ENCODE measurements at regions not wholly inside any gene's neighbourhood (a gene's known extent, or its start where the extent isn't known, plus 50 kb on each side); places are given as distances from the start of the nearest gene placed in this dataset.
"Not testable (repeated sequence)": the region's sequence is repeated elsewhere in the genome, so short reads cannot be mapped to it uniquely, and the experiment has no call there.

DNA sequence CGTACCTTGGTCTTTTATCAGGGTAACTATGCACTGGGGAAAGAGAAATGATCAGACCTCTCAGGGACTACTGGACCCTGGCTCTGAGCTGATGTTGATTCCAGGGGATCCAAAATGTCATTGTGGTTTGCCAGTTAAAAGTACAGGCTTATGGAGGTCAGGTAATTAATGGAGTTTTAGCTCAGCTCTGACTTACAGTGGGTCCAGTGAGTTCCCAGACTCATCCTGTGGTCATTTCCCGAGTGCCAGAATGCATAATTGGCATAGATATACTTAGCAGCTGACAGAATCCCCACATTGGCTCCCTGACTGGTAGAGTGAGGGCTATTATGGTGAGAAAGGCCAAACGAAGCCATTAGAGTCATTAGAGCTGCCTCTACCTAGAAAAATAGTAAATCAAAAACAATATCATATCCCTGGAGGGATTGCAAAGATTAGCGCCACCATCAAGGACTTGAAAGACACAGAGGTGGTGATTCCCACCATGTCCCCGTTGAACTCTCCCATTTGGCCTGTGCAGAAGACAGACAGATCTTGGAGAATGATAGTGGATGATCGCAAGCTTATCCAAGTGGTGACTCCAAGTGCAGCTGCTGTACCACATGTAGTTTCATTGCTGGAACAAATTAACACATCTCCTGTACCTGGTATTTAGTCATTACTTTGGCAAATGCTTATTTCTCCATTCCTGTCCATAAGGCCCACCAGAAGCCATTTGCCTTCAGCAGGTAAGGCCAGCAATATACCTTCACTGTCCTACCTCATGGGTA, 152.4 kb downstream of the THBS2 start:
- no peak for DNase-seq (ENCODE audit: low read depth in 2 of 2)

DNA sequence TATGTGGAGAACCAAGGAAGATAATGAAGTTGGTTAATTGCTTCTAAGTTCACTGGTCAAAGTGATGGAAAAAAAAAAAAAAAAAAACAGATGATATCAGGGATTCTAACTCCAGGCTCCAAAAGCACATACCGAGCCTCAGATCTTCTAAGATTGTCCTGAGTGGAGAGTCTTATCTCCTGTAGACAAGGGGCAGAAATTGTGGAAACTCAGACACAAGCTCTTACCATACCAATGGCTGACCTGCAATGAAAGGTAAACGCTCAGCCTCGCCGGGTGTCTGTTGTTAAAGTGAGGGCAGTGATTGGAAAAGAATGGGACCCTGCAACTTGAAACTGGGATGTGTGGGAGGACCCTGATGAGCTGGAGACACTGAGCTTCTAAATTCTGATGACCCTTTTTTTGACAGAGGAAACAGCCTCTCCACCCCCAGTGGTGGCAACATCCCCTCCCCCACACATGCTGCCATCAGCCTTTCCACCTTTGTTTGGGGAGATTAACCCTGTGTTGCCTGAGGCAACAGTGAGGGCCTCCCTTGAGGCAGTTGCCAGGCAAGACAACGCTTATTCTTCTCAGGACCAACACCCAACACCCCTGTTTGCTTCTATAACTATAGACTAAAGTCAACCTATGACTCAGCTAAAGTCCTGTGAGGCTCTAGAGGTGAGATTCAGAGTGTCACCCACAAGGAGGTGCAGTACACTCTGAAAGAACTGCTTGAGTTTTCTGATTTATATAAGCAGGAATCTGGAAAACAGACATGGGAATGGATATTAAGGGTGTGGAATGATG, 154.0 kb downstream of the THBS2 start:
- no peak for DNase-seq (ENCODE audit: low read depth in 2 of 2)

DNA sequence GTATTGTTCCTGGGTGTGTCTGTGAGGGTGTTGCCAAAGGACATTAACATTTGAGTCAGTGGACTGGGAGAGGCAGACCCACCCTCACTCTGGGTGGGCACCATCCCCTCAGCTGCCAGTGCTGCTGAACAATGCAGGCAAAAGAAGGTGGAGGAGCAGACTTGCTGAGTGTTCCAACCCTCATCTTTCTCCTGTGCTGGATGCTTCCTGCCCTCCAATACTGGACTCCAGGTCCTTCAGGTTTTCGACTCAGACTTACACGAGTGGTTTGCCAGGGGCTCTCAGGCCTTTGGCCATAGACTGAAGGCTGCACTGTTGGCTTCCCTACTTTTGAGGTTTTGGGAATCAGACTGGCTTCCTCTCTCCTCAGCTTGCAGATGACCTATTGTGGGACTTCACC, 155.0 kb downstream of the THBS2 start:
- not testable (repeated sequence) for DNase-seq (ENCODE audit: low read depth in 2 of 2)

DNA sequence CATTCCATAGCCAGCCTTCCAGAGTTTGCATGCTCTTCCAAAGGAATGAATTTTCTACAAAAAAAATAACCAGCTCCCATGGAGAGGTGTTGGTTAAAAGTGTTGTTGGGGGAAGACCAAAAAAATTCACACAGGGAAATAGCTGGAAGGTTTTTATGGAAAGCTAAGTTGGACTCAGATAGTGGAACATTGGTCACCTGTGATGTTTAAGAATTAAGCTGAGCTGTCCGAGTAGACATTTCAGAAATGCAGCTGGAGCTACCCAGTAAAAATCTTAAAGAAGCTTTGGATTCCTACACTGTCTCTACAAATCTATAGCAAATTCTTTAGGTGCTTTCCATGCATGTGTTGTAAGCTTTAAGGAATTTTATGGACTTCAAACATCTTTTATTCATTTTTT, 155.5 kb downstream of the THBS2 start:
- no peak for DNase-seq (ENCODE audit: low read depth in 2 of 2)

DNA sequence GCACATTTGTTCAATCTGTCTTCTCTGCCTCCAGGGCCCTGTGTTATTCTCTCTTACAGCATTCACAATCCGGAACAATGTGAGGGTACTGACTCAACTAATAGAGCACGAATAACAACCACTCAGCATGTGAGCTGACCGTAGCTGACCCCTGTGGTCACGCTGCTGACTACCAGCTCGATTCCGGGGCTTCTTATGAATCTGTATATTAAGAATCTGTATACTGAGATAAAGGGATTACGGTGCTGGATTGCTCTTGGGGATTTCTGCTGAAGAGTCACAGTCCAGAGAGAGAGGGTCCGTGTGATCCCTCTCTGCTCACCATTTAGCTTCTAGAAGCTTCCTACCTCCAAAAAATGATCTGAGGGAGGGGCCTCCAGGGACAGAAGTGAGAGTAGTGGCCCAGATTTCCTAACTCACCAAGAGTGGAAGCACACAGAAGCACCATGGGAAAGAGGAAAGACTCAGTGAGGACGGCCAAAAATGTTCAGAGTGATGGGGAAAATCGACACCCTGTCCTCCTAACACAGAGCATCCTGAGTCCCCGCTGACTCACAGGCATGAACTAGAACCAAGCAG, 156.2 kb downstream of the THBS2 start:
- DNase-seq (ENCODE audit: low read depth in 2 of 2) = no peak

DNA sequence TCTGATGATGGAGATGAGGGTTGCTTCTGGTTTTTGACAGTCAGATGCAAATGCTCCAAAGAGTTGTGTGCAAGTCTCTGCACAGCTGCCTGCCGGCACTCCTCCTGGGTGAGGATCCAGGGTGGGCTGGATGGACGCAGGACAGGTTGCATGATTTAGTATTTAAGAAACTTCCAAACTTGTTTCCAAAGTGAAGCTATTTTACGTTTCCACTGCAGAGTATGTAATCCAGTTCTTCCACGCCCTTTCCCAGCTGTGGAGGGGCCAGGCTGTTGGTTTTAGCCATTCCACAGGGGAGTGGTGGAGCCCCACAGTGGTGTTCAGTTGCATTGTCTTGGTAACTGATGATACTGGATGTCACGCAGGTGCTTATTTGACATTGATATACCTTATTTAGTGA, 157.3 kb downstream of the THBS2 start:
- no peak for DNase-seq (ENCODE audit: low read depth in 2 of 2)

DNA sequence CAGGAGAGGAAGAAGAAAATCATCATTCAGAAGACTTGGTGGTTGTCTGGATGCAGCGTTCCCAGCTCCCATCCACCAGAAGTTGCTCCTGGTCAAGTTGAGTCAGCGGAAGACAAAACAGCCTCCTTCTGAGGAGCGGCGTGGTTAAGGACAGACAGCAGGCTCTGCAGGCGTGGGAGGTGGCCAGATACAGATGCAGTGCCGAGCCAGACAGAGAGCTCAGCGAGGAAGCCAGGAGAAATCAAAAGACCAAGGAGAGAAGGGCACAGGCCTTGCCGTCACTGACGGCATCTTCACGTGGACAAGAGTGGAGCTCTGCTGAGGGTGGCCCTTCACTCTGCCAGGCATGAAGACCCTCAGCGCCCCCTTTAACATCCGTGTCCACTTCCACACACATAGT, 158.5 kb downstream of the THBS2 start:
- DNase-seq (ENCODE audit: low read depth in 2 of 2) = no peak

DNA sequence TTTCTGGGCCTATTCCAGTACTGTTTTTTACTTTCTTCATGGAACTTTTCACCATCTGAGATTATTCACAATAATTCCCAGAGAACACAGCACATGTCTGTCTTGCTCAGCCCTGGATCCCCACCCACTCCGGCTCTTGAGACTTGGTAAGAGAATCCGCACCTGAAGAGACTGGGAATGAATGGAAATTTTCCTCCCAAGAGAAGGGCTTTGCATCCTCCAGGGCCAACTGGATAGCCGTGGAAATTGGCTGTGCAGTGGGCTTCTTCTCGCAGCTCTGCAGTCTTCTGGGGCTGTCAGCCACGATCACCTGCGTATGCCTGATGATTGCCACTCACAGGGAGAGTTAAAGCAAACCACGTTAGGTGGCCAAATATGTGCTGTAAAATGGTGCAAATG, 159.1 kb downstream of the THBS2 start:
- no peak for DNase-seq (ENCODE audit: low read depth in 2 of 2)

DNA sequence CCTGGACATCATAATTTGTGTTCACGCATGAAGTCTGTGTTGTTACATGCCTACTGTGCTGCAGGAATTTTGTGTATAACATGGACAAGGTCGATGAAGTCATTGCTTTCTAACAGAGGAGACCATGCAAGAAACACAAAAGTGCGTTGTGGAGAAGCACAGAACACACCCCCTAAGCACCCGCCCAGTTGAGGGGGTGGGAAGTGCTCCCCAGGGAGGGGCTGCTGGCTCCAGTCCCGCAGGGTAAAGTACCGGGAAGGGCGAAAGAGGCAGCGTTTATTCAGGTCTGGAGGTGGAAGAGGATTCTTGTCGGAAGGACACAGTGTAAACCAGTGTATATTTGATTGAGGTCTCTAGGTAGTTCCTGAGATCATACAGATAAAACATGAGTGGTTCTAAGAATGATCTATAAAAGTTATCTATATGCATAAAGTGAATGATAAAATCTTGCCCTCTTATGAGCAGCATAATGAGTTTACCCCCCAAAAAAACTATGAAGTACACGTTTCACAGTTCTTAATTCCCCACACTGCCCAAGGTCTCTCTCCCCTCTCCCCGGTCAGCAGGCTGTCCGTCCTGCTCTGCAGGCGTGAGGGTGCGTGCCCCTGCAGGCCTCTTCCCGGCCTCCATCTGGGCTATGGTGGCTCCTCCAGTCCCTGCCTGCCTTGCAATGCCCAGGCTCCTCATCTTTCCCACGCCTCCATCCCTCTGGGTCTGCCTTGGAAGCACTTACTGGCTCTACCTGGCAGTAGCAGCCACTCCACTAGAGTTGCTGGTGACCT, 159.7 kb downstream of the THBS2 start:
- no peak for DNase-seq (ENCODE audit: low read depth in 2 of 2)

DNA sequence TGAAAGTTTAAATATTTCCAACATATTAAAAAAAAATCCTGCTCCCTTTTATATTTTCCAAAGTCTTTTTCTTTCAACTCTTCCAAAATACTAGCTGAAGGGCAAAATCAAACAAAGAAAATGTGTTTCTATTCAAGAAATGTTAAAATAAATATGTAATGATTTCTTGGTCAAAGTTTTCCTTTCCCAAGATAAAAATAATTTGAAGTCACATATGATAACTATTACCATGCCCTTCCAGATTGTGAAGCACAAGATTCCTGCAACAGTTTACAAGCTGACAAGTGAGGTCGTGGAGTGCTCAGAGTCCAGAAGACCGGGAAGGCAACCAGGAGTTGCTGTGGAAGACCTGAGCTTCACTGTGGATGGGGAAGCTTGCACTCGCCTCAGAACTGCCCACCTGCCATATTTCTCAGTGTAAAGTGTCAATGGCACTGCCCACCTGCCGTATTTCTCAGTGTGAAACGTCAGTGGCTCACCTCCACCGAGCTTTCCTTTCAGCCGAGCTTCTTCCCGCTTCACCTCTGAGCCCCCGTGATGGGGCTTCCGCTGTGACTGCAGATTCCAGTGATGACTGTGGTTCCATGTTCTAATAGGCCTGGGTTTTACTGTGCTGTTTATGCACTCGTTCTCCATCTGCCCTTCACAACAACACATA, 160.5 kb downstream of the THBS2 start:
- no peak for DNase-seq (ENCODE audit: low read depth in 2 of 2)

DNA sequence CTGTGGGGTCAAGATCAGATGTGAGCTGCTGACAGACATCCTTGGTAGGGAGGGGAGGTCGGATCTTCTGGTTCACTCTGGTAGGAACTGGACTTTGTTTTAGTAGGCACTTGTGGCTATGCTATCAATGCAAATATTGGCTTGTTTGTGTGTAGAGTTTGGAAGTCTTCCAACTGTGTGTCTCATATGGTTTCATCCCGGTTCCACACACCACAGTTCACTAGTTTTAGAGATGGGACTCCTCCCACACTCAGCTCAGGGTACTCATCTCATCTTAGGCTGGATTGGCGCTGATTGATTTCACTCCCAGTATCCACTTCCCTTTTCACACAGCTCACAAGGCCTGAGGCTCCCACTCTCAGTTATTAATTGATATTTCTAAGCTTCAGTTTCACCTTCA, 161.3 kb downstream of the THBS2 start:
- DNase-seq (ENCODE audit: low read depth in 2 of 2) = no peak

DNA sequence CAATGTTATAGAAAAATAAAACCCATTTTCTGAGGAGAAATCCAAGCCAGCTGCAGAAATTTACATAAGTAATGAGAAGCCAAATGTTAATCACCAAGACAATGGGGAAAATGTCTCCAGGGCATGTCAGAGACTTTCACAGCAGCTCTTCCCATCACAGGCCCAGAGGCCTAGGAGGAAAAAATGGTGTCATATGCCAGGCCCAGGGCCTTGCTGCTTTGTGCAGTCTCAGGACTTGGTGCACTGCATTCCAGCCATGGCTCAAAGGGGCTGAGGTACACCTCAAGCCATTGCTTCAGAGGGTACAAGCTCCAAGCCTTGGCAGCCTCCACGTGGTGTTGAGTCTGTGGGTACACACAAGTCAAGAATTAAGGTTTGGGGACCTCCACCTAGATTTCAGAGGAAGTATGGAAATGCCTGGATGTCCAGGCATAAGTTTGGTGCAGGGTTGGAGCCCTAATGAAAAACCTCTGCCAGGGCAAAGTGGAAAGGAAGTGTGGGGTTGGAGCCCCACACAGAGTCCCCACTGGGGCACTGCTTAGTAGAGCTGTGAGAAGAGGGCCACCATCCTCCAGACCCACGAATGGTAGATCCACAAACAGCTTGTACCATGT, 163.0 kb downstream of the THBS2 start:
- not testable (repeated sequence) for DNase-seq (ENCODE audit: low read depth in 2 of 2)

DNA sequence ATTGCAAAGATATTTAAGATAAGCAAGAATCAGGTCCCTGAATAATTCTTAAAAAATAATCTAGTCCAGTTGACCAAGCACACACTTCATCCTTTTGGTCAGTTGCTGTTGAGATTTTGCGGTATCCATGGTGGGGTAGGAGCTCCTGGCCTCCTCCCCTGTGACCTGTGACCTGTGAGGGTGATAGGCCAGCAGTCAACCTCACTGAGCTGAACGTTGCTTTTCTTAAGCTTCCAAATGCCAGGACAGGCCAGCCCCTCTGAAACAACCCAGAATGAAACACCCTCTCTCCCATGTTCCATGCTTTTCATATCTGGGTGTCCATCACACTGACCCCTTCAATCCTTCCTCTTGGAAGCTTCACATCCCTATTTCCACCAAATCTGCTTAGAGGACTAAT, 164.9 kb downstream of the THBS2 start:
- DNase-seq (ENCODE audit: low read depth in 2 of 2) = no peak

DNA sequence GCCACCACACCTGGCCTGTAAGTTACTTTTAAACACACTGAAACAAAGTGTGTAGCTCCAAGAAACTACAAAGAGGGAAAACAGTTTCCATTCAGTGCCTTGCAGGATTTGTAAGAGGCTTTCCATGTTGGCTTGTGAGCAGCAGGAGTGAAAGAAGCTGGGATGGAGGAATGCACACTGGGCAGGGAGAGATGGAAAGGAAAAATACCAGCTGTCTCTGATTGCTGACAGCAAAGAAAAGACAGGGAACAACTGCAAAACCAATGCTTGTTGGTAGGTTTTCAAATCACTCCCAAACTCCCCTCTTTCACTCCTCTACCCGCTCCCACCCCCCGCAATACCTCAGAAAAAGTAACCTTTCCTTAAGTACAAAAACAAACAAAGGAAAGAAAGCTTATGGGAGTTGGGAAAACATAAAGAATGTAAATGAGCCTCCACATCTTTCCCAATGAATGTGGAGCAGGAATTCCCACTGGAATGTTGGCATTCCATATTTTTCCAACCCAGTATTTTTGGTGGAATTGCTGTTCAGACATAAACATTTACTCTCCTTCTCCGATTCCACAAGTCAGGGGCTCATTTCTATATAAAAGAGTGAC, 166.1 kb downstream of the THBS2 start:
- no peak for DNase-seq (ENCODE audit: low read depth in 2 of 2)

DNA sequence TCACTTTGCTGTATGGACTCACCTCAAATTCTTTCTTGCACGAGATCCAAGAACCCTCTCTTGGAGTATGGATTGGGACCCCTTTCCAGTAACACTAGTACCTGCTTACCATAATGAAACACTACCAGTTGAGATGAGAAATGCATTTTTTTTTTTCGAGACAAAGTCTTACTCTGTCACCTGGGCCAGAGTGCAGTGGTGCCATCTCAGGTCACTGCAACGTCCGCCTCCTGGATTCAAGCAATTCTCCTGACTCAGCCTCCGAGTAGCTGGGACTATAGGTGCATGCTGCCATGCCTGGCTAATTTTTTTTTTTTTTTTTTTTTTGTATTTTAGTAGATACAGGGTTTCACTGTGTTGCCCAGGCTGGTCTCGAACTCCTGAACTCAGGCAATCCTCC, 167.0 kb downstream of the THBS2 start:
- not testable (repeated sequence) for DNase-seq (ENCODE audit: low read depth in 2 of 2)

DNA sequence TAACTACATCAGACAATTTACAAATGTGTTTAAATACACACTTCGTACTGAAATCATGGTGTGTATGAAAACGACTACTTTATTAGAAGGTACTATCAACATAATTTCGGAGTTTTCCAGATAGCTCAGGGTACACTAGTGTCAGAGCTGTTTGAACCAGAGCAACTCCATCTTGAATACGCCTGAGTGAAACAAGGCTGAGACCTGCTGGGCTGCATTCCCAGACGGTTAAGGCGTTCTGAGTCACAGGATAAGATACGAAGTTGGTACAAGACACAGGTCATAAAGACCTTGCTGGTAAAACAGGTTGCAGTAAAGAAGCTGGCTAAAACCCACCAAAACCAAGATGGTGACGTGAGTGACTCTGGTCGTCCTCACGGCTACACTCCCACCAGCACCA, 167.6 kb downstream of the THBS2 start:
- no peak for DNase-seq (ENCODE audit: low read depth in 2 of 2)

DNA sequence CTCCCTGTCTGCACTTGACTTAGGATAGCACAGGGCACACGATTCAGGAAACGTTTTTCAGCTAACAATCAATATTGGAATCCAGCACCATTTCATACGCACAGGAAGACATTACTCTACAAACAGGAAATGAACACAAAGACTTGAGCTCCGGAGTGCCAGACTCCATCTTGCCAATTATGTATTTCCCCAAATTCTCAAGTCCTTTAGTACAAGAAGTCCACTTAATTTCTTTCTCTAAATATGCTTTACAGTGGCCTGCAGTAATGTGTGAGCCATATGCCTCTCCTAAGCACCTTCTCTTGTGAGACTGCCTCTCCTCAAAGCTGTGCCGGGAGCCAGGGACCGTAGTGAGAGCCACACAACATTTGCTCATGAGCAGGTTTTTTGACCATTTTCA, 168.2 kb downstream of the THBS2 start:
- DNase-seq (ENCODE audit: low read depth in 2 of 2) = no peak

DNA sequence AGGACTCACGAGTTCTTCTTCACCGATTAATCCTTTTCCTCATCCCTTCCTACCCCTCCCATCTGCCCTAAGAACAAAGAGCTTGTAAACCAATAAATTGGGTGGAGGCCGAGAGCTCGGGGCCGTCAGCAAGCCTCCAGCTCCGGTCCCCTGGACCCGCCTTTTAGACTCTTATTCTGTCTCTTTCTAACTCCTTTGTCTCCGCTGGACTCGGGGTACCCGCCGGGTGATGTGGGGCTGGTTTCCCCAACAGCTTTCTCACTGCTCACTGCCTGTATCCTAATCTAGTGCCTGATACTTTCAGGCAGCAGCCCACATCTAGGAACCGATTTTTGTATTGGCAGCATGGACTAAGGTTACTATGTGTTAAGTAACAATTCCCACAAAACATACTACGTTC, 169.1 kb downstream of the THBS2 start:
- not testable (repeated sequence) for DNase-seq (ENCODE audit: low read depth in 2 of 2)

DNA sequence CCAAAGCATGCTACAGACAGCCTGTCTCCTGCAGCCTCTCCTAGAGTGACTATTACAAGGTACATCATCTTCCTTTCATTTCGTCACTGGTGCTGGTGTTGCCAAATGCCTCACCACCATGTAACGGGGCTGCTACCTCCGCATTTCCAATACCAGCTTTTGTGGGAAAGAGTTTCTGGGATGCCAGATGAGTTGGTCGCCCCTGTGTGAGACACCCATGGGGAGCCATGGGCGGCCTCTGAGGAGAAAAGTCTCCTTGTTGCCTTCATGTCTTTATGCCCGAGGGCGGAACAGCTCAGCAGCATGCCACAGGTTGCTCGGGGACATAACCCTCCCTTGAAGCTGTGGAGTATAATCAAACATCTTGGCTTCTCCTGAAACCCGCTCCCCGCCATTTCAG, 169.6 kb downstream of the THBS2 start:
- no peak for DNase-seq (ENCODE audit: low read depth in 2 of 2)

DNA sequence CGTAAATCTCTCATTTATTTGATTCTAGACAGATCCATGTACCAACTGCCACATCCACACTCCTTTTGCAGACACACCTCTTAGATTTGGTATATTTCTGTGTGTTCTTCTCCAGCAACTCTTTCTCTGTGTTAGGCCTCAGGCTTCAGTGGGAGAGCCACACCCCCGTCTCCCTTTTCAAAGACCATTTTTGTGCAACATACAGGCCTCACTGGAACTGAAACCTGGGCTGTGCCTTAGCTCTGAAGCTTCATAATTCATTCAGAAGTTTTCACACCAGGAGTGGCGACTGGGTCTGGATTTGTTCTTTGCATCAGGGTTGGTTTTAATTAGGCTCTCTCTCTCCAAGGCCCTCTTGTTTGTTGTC, 170.2 kb downstream of the THBS2 start:
- DNase-seq (ENCODE audit: low read depth in 2 of 2) = no peak

Data from stimulated activated CD4-positive, alpha-beta T cell treated with anti-CD3 and anti-CD28 coated beads, Interleukin-1b, Interleukin-23, amount 100 ng/mL, for 4 hours (primary cell).